Colonic mucosa (tissue), 4 donors: ENCODE measurements at regions not wholly inside any gene's neighbourhood (a gene's known extent, or its start where the extent isn't known, plus 50 kb on each side); places are given as distances from the start of the nearest gene placed in this dataset.

ENCODE experiments used
- DNase-seq: peaks from one replicate; pipeline ENCODE4 v3.0.0-alpha.2; 2020
- H3K27ac ChIP-seq: fragments of 200-600 bp; one replicate; pipeline ENCODE4 v1.8.0; 2021
- H3K27me3 ChIP-seq: fragments of 200-600 bp; one replicate; pipeline ENCODE4 v1.8.0; 2021
- H3K36me3 ChIP-seq: fragments of 200-600 bp; one replicate; pipeline ENCODE4 v1.8.0; 2021
- H3K4me1 ChIP-seq: fragments of 200-600 bp; one replicate; pipeline ENCODE4 v1.8.0; 2021; ENCODE audit warnings: mild to moderate bottlenecking
- H3K4me3 ChIP-seq: fragments of 200-600 bp; one replicate; pipeline ENCODE4 v1.8.0; 2021
- H3K9ac ChIP-seq, 2 donors: one replicate each; pipeline ENCODE4 v1.7.0; 2013; ENCODE audit warnings: control low read depth in 2 of 2, low read depth in 2 of 2, low read length in 2 of 2
- H3K9me3 ChIP-seq: fragments of 200-600 bp; one replicate; pipeline ENCODE4 v1.8.0; 2021
- intact Hi-C: fragments of 100-400 bp; cut with DNase I; formaldehyde crosslinking; loops from one replicate; pipeline ENCODE4 v1.14.1; 2022
- TF ChIP-seq, protein P1 (sequence below): fragments of 200-600 bp; IDR thresholded peaks from one replicate; pipeline ENCODE4 v1.8.0; 2022; ENCODE audit warnings: antibody characterized with exemption, mild to moderate bottlenecking
- donor health status: healthy.
- donor health status: DM: no; HTN: no; CAD: no.
- donor health status: DM: no; HTN: no; CAD: no.

DNA sequence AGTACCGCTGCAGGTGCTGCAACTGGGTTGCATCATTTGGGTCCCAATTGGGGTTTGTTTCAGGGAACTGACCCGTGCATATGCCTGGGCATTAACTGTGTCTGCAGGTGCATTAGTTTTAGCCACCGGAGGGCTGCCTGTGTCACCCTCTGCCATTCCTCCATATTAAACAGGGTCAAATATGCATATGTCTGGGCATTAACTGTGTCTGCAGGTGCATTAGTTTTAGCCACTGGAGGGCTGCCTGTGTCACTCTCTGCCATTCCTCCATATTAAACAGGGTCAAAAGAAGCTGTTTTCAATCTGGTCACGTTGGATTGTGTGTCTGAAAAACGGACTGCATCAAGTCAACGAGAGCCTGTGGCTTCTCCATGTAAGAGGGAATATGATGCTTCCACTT is 1317.0 kb downstream of the TMEM121 start:
- H3K9me3 ChIP-seq, result no peaks in the 10 kb centered on the region
- intact Hi-C loops, result no loop called here

DNA sequence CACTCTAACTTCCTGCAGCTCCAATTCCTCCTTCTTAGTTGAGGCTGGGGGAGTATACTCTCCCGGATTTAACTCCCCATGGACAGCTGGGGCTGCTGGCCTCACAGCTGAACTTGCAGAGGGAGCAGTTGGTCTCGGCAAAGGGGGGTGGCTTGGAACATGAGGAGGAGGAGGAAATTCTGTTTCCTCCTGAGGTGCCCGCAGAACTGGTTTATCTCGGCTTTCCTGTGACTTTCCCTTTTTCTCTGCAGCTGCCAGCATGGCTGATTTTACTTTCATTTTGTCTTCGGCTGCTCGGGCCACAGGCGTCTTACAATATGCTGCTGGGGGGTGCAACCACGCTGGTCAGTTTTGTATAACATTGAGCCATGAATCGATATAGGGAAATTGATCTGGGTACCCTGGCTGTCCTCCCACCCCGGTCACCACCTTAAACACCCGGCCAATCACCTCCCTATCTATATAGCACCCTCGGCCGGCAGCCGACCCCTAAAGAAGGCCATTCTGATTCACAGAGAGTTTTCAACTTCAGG is 1317.6 kb downstream of the TMEM121 start:
- Histone ChIP-seq H3K27me3 (no peaks in the 10 kb centered on the region), H3K4me1 (peaks cover 4% of the 10 kb centered on the region), H3K9ac (peak overlapping the region; percentile 79 to 90), H3K9me3 (no peaks in the 10 kb centered on the region), H3K4me3 (peak overlapping the region; percentile 49), H3K36me3 (no peaks in the 10 kb centered on the region), H3K27ac (peak overlapping the region; percentile 95)
- DNase-seq, result peak; percentile 73
- intact Hi-C loops, result no loop called here
- TF ChIP-seq, protein P1, sequence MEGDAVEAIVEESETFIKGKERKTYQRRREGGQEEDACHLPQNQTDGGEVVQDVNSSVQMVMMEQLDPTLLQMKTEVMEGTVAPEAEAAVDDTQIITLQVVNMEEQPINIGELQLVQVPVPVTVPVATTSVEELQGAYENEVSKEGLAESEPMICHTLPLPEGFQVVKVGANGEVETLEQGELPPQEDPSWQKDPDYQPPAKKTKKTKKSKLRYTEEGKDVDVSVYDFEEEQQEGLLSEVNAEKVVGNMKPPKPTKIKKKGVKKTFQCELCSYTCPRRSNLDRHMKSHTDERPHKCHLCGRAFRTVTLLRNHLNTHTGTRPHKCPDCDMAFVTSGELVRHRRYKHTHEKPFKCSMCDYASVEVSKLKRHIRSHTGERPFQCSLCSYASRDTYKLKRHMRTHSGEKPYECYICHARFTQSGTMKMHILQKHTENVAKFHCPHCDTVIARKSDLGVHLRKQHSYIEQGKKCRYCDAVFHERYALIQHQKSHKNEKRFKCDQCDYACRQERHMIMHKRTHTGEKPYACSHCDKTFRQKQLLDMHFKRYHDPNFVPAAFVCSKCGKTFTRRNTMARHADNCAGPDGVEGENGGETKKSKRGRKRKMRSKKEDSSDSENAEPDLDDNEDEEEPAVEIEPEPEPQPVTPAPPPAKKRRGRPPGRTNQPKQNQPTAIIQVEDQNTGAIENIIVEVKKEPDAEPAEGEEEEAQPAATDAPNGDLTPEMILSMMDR, result no peak

More for the DNA sequence above, 1317.0 kb downstream of the TMEM121 start:
- H3K4me1 ChIP-seq, result peaks cover 4% of the 10 kb centered on the region
- peak overlapping the region; percentile 49 for H3K4me3 ChIP-seq
- peak overlapping the region; percentile 68 to 90 for H3K9ac ChIP-seq
- H3K27ac ChIP-seq, result peak overlapping the region; percentile 95
- H3K36me3 ChIP-seq, result no peaks in the 10 kb centered on the region
- TF ChIP-seq, protein P1, result no peak
- no peaks in the 10 kb centered on the region for H3K27me3 ChIP-seq
- DNase-seq, result no peak

DNA sequence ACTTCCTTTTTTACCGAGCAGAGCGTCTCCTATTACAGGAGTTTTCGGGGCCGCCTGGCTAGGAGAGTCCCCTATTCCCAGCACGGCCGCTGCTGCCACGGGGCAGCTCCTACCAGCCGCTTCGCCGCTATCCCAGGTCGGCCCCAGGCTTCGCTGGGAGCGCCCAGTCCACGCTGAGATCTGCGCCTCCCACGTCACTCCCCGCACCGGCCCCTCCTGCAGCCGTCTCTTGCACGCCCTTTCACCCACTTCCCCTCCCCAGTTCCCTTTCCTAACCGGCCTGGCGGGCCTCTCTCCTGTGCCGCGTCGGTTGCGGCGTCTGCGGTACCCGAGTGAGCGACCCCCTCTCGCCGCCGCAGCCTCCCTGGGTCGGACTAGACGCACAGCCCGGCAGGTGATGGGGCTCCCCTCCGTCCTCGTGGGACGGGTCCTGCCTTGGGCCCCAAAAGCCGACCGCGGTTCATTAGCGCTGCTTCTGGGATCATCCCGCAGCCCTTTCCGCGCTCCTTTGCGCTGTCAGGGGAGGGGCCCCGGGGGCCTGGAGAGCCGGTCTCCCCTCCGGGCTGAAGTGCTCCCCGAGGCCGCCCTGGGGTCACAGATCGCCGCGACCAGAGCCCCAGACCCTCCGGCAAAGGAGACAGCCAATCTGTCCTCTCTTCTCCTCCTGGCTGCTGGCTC is 1318.4 kb downstream of the TMEM121 start:
- peak overlapping the region; percentile 79 to 90 for H3K9ac ChIP-seq
- TF ChIP-seq, protein P1, result no peak
- H3K27ac ChIP-seq, result peak overlapping the region; percentile 95
- intact Hi-C loops, result no loop called here
- H3K27me3 ChIP-seq, result no peaks in the 10 kb centered on the region
- peak; percentile 81 for DNase-seq
- H3K4me3 ChIP-seq, result peak overlapping the region; percentile 49
- H3K4me1 ChIP-seq, result peaks cover 4% of the 10 kb centered on the region
- H3K9me3 ChIP-seq, result no peaks in the 10 kb centered on the region
- H3K36me3 ChIP-seq, result no peaks in the 10 kb centered on the region

DNA sequence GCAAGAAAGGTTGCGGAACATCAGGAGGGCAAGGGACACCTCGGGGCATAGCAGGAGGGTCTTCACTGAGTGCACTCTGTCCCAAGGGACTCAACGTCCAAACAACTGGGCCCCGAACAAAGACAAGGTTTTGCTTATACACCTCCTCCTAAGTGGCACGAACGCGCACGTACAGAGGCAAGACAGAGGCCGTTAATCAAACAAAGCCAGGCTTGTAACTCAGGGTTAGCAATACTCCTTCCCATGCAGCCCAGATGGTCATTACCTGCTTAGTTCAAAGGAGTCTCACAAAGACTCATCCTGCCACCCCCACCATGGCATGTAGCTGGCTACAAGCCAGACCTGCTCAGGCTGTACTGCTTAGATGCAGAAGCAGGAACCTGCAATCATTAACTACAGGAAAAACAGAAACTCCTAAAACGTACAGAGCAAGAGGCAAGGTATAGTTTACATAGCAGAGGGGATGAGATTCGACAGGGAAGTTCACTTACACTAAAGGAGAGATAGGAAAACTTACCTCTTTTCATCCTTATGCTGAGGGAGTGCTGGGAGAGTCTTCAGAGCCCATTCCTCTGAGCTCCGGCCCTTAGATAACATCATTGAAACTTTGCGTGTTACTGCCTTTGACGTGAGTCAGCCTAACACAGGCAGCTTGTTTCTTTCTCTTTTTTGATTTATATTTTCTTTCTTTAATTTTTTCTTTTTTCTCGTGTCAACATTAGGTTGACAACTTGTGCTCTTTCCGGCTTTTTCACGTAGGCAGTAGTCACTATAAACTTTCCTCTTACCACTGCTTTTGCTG is 1319.1 kb downstream of the TMEM121 start:
- TF ChIP-seq, protein P1, result no peak
- intact Hi-C loops, result no loop called here
- Histone ChIP-seq H3K27me3 (no peaks in the 10 kb centered on the region), H3K4me3 (peak overlapping the region; percentile 49), H3K9me3 (no peaks in the 10 kb centered on the region), H3K27ac (peak overlapping the region; percentile 95), H3K4me1 (peaks cover 4% of the 10 kb centered on the region), H3K36me3 (no peaks in the 10 kb centered on the region), H3K9ac (peak overlapping the region; percentile 79 to 90)
- peak; percentile 93 for DNase-seq

DNA sequence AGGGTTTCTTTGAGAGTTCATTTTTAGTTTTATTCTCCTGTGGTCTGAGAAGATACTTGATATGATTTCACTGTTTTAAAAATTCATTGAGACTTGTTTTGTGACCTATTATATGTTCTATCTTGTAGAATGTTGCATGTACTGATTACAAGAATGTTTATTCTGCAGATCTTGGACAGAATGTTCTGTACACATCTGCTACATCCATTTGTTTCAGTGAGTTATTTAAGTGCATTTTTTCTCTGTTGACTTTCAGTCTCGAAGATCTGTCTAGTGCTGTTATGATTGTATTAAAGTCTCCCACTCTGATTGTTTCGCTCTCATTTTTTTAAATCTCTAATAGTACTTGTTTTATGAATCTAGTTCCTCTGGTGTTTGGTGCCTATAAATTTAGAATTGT is 1319.8 kb downstream of the TMEM121 start:
- H3K27me3 ChIP-seq, result no peaks in the 10 kb centered on the region
- TF ChIP-seq, protein P1, result no peak
- peak overlapping the region in 1 of 2 donors; percentile 90 for H3K9ac ChIP-seq
- DNase-seq, result no peak
- no peaks in the 10 kb centered on the region for H3K36me3 ChIP-seq
- H3K4me3 ChIP-seq, result peak overlapping the region; percentile 49
- H3K4me1 ChIP-seq, result peaks cover 4% of the 10 kb centered on the region
- H3K9me3 ChIP-seq, result no peaks in the 10 kb centered on the region
- intact Hi-C loops, result no loop called here
- peak overlapping the region; percentile 95 for H3K27ac ChIP-seq
